SK-N-SH treated with all-trans-retinoic acid at 6 μM for 48 hours (cell line): ENCODE measurements at regions not wholly inside any gene's neighbourhood (a gene's known extent, or its start where the extent isn't known, plus 50 kb on each side); places are given as distances from the start of the nearest gene placed in this dataset.

ENCODE experiments used
- OSR1 ChIP-seq: fragments of 250-450 bp; sonication (Bioruptor Pico); IDR thresholded peaks from 2 replicates; pipeline ENCODE4 v1.8.0; 2022; ENCODE audit warnings: moderate library complexity, mild to moderate bottlenecking, inconsistent platforms
- TF ChIP-seq, protein P1 (sequence below): fragments of 250-450 bp; sonication (Bioruptor Pico); IDR thresholded peaks from 2 replicates; pipeline ENCODE4 v1.8.0; 2021; ENCODE audit warnings: low read depth, mild to moderate bottlenecking, moderate library complexity, borderline replicate concordance

DNA sequence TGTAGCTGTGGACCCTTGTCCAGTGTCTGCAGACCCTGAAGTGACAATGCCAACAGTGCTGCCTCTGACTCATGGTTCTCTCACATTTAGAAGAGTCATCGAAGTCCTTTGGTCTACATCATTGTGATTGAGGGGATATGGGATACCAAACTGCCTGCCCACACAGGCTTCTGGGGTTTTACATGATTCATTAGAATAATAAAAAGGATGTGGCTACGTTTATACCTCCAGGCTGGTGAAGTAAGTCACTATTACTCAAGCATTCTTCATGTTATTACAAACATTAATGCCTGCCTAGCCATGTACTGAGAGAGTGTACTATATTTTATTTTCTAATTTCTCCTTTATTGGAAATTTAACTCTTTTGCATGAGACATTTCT is 365.7 kb downstream of the SPATA31D1 start:
- TF ChIP-seq, protein P1, sequence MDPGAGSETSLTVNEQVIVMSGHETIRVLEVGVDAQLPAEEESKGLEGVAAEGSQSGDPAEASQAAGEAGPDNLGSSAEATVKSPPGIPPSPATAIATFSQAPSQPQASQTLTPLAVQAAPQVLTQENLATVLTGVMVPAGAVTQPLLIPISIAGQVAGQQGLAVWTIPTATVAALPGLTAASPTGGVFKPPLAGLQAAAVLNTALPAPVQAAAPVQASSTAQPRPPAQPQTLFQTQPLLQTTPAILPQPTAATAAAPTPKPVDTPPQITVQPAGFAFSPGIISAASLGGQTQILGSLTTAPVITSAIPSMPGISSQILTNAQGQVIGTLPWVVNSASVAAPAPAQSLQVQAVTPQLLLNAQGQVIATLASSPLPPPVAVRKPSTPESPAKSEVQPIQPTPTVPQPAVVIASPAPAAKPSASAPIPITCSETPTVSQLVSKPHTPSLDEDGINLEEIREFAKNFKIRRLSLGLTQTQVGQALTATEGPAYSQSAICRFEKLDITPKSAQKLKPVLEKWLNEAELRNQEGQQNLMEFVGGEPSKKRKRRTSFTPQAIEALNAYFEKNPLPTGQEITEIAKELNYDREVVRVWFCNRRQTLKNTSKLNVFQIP, result no peak
- no peak for TF ChIP-seq OSR1 (CRISPR knock-in tag)
